Progenitor cell of endocrine pancreas (in vitro differentiated cells): ENCODE measurements at regions not wholly inside any gene's neighbourhood (a gene's known extent, or its start where the extent isn't known, plus 50 kb on each side); places are given as distances from the start of the nearest gene placed in this dataset.

Source experiments
- DNase-seq: peaks from one replicate; pipeline ENCODE4 v3.0.0; 2021; ENCODE audit warnings: low spot score; ENCODE audit not compliant: unreplicated experiment
- H3K27ac Mint-ChIP-seq: 2 replicates; pipeline ENCODE4 v1.8.0; 2021; ENCODE audit warnings: mild to moderate bottlenecking, moderate library complexity, mixed read lengths
- H3K27me3 Mint-ChIP-seq: 2 replicates; pipeline ENCODE4 v1.8.0; 2021; ENCODE audit warnings: mixed read lengths
- H3K36me3 Mint-ChIP-seq: 2 replicates; pipeline ENCODE4 v1.8.0; 2022; ENCODE audit warnings: mixed read lengths; ENCODE audit not compliant: insufficient read depth
- H3K4me1 Mint-ChIP-seq: 2 replicates; pipeline ENCODE4 v1.8.0; 2021; ENCODE audit warnings: low read depth, mixed read lengths
- H3K4me3 Mint-ChIP-seq: 2 replicates; pipeline ENCODE4 v1.8.0; 2021; ENCODE audit warnings: low read depth, mild to moderate bottlenecking, moderate library complexity, mixed read lengths
- H3K9me3 Mint-ChIP-seq: 2 replicates; pipeline ENCODE4 v1.8.0; 2021; ENCODE audit warnings: low read depth, mixed read lengths
- CTCF ChIP-seq: fragments of 200-600 bp; sonication (generic); IDR thresholded peaks from one replicate; pipeline ENCODE4 v1.5.0; 2021; ENCODE audit warnings: antibody characterized with exemption, mild to moderate bottlenecking; ENCODE audit not compliant: unreplicated experiment

GRCh38 chr5:8295141-8295540, 426.2 kb downstream of the MTRR start:
- Mint-ChIP-seq H3K4me1 (no peaks in the 10 kb centered on the region), H3K27me3 (no peaks in the 10 kb centered on the region), H3K9me3 (no peaks in the 10 kb centered on the region), H3K27ac (no peak overlapping the region), H3K4me3 (no peak overlapping the region), H3K36me3 (no peaks in the 10 kb centered on the region)
- no peak for DNase-seq
- no peak for TF ChIP-seq CTCF

- DNase-seq, result no peak
- TF ChIP-seq CTCF, result no peak
- no peaks in the 10 kb centered on the region for H3K4me1 Mint-ChIP-seq
- no peaks in the 10 kb centered on the region for H3K36me3 Mint-ChIP-seq
- no peak overlapping the region for H3K4me3 Mint-ChIP-seq
- H3K9me3 Mint-ChIP-seq, result no peaks in the 10 kb centered on the region
- H3K27me3 Mint-ChIP-seq, result peaks cover 6% of the 10 kb centered on the region
- no peak overlapping the region for H3K27ac Mint-ChIP-seq
Measured at GRCh38 chr5:8299716-8300115, 430.8 kb downstream of the MTRR start.

GRCh38 chr5:8304341-8304740, 435.4 kb downstream of the MTRR start:
- no peak overlapping the region for H3K4me3 Mint-ChIP-seq
- H3K4me1 Mint-ChIP-seq, result no peaks in the 10 kb centered on the region
- no peaks in the 10 kb centered on the region for H3K9me3 Mint-ChIP-seq
- no peak for DNase-seq
- TF ChIP-seq CTCF, result no peak
- peaks cover 9% of the 10 kb centered on the region for H3K27me3 Mint-ChIP-seq
- no peak overlapping the region for H3K27ac Mint-ChIP-seq
- no peaks in the 10 kb centered on the region for H3K36me3 Mint-ChIP-seq

GRCh38 chr5:8306288-8306896, 437.4 kb downstream of the MTRR start:
- DNase-seq, result no peak
- Mint-ChIP-seq H3K9me3 (peaks cover 7% of the 10 kb centered on the region), H3K4me1 (no peaks in the 10 kb centered on the region), H3K36me3 (no peaks in the 10 kb centered on the region), H3K4me3 (no peak overlapping the region), H3K27ac (no peak overlapping the region), H3K27me3 (peaks cover 9% of the 10 kb centered on the region)
- TF ChIP-seq CTCF, result no peak

- no peak overlapping the region for H3K27ac Mint-ChIP-seq
- no peak for DNase-seq
- TF ChIP-seq CTCF, result no peak
- H3K27me3 Mint-ChIP-seq, result peaks cover 14% of the 10 kb centered on the region
- H3K36me3 Mint-ChIP-seq, result no peaks in the 10 kb centered on the region
- H3K9me3 Mint-ChIP-seq, result peaks cover 9% of the 10 kb centered on the region
- no peak overlapping the region for H3K4me3 Mint-ChIP-seq
- peaks cover 7% of the 10 kb centered on the region for H3K4me1 Mint-ChIP-seq
Measured at GRCh38 chr5:8314965-8315364, 446.0 kb downstream of the MTRR start.
